HCT116 (cell line): ENCODE measurements at regions not wholly inside any gene's neighbourhood (a gene's known extent, or its start where the extent isn't known, plus 50 kb on each side); places are given as distances from the start of the nearest gene placed in this dataset.

Experiments used
- ATAC-seq: fragments of 200-7000 bp; cut with Tn5 transposase; 2 replicates; pipeline ENCODE4 v1.9.1; 2020; ENCODE audit warnings: mild to moderate bottlenecking, moderate library complexity
- BruUV-seq: library from RNA; stranded (reverse); fragments of 400-500 nt; replicated peaks from 2 replicates; lab custom pipeline; 2021; lab: Mats Ljungman, UMichigan
- CTCF ChIA-PET: fragments of 300-600 bp; sonication (Branson Sonifier 250); formaldehyde crosslinking; loops from one replicate; lab custom pipeline; 2021; ENCODE audit warnings: antibody characterized with exemption; lab: Charles Lee
- POLR2A ChIA-PET: fragments of 300-600, 350-600 bp; sonication (Branson Sonifier 250); formaldehyde crosslinking; loops from one replicate; lab custom pipeline; 2021; ENCODE audit warnings: antibody characterized with exemption; lab: Charles Lee
- RAD21 ChIA-PET, 2 experiments: fragments of 300-600 bp; sonication (Branson Sonifier 250); formaldehyde crosslinking; loops; one replicate each; lab custom pipeline; 2023; ENCODE audit warnings: low total read pairs in 2 of 2; ENCODE audit not compliant: uncharacterized antibody in 2 of 2, unreplicated experiment in 2 of 2, low non-redundant PET in 1 of 2; lab: Charles Lee
- DNase-seq: peaks from one replicate; pipeline ENCODE4 v3.0.0-alpha.2; 2010; ENCODE audit warnings: low read depth, low spot score
- H2AFZ ChIP-seq: fragments of 200-600 bp; shearing (Covaris generic), sonication (generic); 2 replicates; pipeline ENCODE4 v1.6.1; 2017; ENCODE audit warnings: low read depth, mixed run types, mixed read lengths, antibody characterized with exemption, low read length; ENCODE audit not compliant: poor library complexity, severe bottlenecking
- H3K27ac ChIP-seq: 2 replicates; pipeline ENCODE4 v1.5.1; 2012; ENCODE audit warnings: low read depth, low read length
- H3K27me3 ChIP-seq: fragments of 200-600 bp; sonication (generic); 2 replicates; pipeline ENCODE4 v1.6.1; 2016; ENCODE audit warnings: mixed run types, low read length, mixed read lengths; ENCODE audit not compliant: insufficient read depth
- H3K36me3 ChIP-seq, 2 experiments: fragments of 200-500 bp in 1 of 2; fragments of 200-600 bp in 1 of 2; sonication (Bioruptor generic) in 1 of 2; sonication (generic) in 1 of 2; 2 replicates each; pipeline versions ENCODE4 v1.5.1 to v1.6.1; 2014 to 2016; ENCODE audit warnings: low read length in 2 of 2, inconsistent platforms in 1 of 2, mixed read lengths in 1 of 2, mixed run types in 1 of 2; ENCODE audit not compliant: insufficient read depth in 2 of 2, control insufficient read depth in 1 of 2
- H3K4me1 ChIP-seq, 2 experiments: fragments of 200-600 bp in 1 of 2; sonication (generic) in 1 of 2; 2 replicates each; pipeline versions ENCODE4 v1.5.1 to v1.6.1; 2012 to 2017; ENCODE audit warnings: low read length in 2 of 2, inconsistent platforms in 1 of 2, mild to moderate bottlenecking in 1 of 2, mixed read lengths in 1 of 2, mixed run types in 1 of 2, moderate library complexity in 1 of 2; ENCODE audit not compliant: insufficient read depth in 2 of 2, control insufficient read depth in 1 of 2
- H3K4me2 ChIP-seq: fragments of 200-600 bp; sonication (generic); 2 replicates; pipeline ENCODE4 v1.6.1; 2017; ENCODE audit warnings: mixed run types, low read length, mixed read lengths
- H3K4me3 ChIP-seq, 2 experiments: fragments of 200-600 bp in 1 of 2; sonication (generic) in 1 of 2; replicated peaks in 1 of 2; 2 replicates each; pipeline ENCODE4 v1.5.1; 2011 to 2016; ENCODE audit warnings: low read length in 2 of 2, control low read depth in 1 of 2, low read depth in 1 of 2, mild to moderate bottlenecking in 1 of 2, mixed read lengths in 1 of 2, mixed run types in 1 of 2
- H3K79me2 ChIP-seq: fragments of 200-600 bp; sonication (generic); 2 replicates; pipeline ENCODE4 v1.6.1; 2017; ENCODE audit warnings: mild to moderate bottlenecking, mixed run types, low read length, moderate library complexity, mixed read lengths; ENCODE audit not compliant: insufficient read depth
- H3K9ac ChIP-seq: fragments of 200-600 bp; sonication (generic); 2 replicates; pipeline ENCODE4 v1.6.1; 2016; ENCODE audit warnings: low read length, mixed read lengths
- H3K9me2 ChIP-seq: fragments of 200-600 bp; sonication (generic), shearing (Covaris generic); 2 replicates; pipeline ENCODE4 v1.6.1; 2017; ENCODE audit warnings: mixed run types, mild to moderate bottlenecking, moderate library complexity; ENCODE audit not compliant: insufficient read depth
- H3K9me3 ChIP-seq, 2 experiments: fragments of 200-500 bp in 1 of 2; fragments of 200-600 bp in 1 of 2; sonication (Bioruptor generic) in 1 of 2; sonication (generic) in 1 of 2; 2 replicates each; pipeline ENCODE4 v1.6.1; 2014 to 2017; ENCODE audit warnings: low read length in 2 of 2, mixed read lengths in 2 of 2, inconsistent platforms in 1 of 2, low read depth in 1 of 2, mild to moderate bottlenecking in 1 of 2, mixed run types in 1 of 2, moderate library complexity in 1 of 2; ENCODE audit not compliant: control insufficient read depth in 1 of 2, insufficient read depth in 1 of 2
- H4K20me1 ChIP-seq: fragments of 200-600 bp; sonication (generic), shearing (Covaris generic); 2 replicates; pipeline ENCODE4 v1.6.1; 2017; ENCODE audit warnings: mixed run types, mild to moderate bottlenecking, moderate library complexity; ENCODE audit not compliant: insufficient read depth
- ATF3 ChIP-seq: IDR thresholded peaks from 2 replicates; pipeline ENCODE4 v1.6.1; 2012
- CBX3 ChIP-seq: IDR thresholded peaks from 2 replicates; pipeline ENCODE4 v1.6.1; 2012; ENCODE audit warnings: low read depth
- CTCF ChIP-seq, 3 experiments: fragments of 200-600 bp in 1 of 3; sonication (generic) in 1 of 3; IDR thresholded peaks in 2 of 3; conservative IDR thresholded peaks in 1 of 3; 2 replicates each; pipeline ENCODE4 v1.5.1; 2012 to 2017; ENCODE audit warnings: low read depth in 2 of 3, low read length in 2 of 3, antibody characterized with exemption in 1 of 3, borderline replicate concordance in 1 of 3, control low read depth in 1 of 3, mild to moderate bottlenecking in 1 of 3, mixed read lengths in 1 of 3, mixed run types in 1 of 3, moderate library complexity in 1 of 3; ENCODE audit not compliant: insufficient read depth in 1 of 3
- EGR1 ChIP-seq: IDR thresholded peaks from 2 replicates; pipeline ENCODE4 v1.6.1; 2012; ENCODE audit warnings: low read depth
- ELF1 ChIP-seq: IDR thresholded peaks from 2 replicates; pipeline ENCODE4 v1.6.1; 2012; ENCODE audit warnings: low read depth, borderline replicate concordance
- EZH2 ChIP-seq: fragments of 200-600 bp; sonication (generic); IDR thresholded peaks from 2 replicates; pipeline ENCODE4 v1.6.1; 2017; ENCODE audit warnings: antibody characterized with exemption, mixed run types
- EZH2phosphoT487 ChIP-seq: fragments of 200-600 bp; IDR thresholded peaks from 2 replicates; pipeline ENCODE4 v1.6.1; 2018; ENCODE audit warnings: antibody characterized with exemption, borderline replicate concordance
- FOSL1 ChIP-seq: IDR thresholded peaks from 2 replicates; pipeline ENCODE4 v1.6.1; 2012; ENCODE audit warnings: low read depth
- POLR2A ChIP-seq: IDR thresholded peaks from 2 replicates; pipeline ENCODE4 v1.7.0; 2011; ENCODE audit warnings: borderline replicate concordance; ENCODE audit not compliant: insufficient read depth, insufficient read length; ENCODE audit errors: extremely low read depth
- POLR2AphosphoS5 ChIP-seq: IDR thresholded peaks from 2 replicates; pipeline ENCODE4 v1.6.1; 2011; ENCODE audit warnings: mild to moderate bottlenecking, low read depth, low read length, moderate library complexity
- RAD21 ChIP-seq: IDR thresholded peaks from 2 replicates; pipeline ENCODE4 v1.6.1; 2012; ENCODE audit warnings: low read depth, mild to moderate bottlenecking
- REST ChIP-seq: IDR thresholded peaks from 2 replicates; pipeline ENCODE4 v1.6.1; 2012; ENCODE audit warnings: low read depth
- SP1 ChIP-seq: IDR thresholded peaks from 2 replicates; pipeline ENCODE4 v1.6.1; 2012; ENCODE audit warnings: low read depth
- SRF ChIP-seq: IDR thresholded peaks from 2 replicates; pipeline ENCODE4 v1.6.1; 2012; ENCODE audit warnings: low read depth
- TCF7L2 ChIP-seq: IDR thresholded peaks from 2 replicates; pipeline ENCODE4 v1.7.0; 2011; ENCODE audit warnings: borderline replicate concordance, inconsistent platforms; ENCODE audit not compliant: insufficient read depth, insufficient read length; ENCODE audit errors: extremely low read depth
- ZFX ChIP-seq: fragments of 450-650 bp; IDR thresholded peaks from 2 replicates; pipeline ENCODE4 v1.6.1; 2017
- ZNF274 ChIP-seq: fragments of 200-500 bp; sonication (Bioruptor generic); IDR thresholded peaks from 2 replicates; pipeline ENCODE4 v1.6.1; 2014; ENCODE audit warnings: mild to moderate bottlenecking, low read depth, low read length, inconsistent platforms
- intact Hi-C: fragments of 100-400 bp; cut with micrococcal nuclease; formaldehyde crosslinking; loops from 2 replicates; pipeline ENCODE4 v1.10.0; 2022

- intact Hi-C loops = no loop called here
- TF ChIP-seq SRF (no peak), CBX3 (no peak), POLR2A (no peak), ELF1 (no peak), ZFX (no peak), EZH2 (no peak), SP1 (no peak), TCF7L2 (no peak)
- Histone ChIP-seq H3K9ac (no peak overlapping the region), H3K9me2 (no peaks in the 10 kb centered on the region), H3K79me2 (no peaks in the 10 kb centered on the region), H4K20me1 (no peaks in the 10 kb centered on the region), H3K4me1 (no peaks in the 10 kb centered on the region), H3K36me3 (no peaks in the 10 kb centered on the region), H3K27ac (no peak overlapping the region), H3K27me3 (peaks cover 76% of the 10 kb centered on the region), H3K4me3 (no peak overlapping the region), H3K9me3 (no peaks in the 10 kb centered on the region), H2AFZ (no peak overlapping the region), H3K4me2 (no peak overlapping the region)
- ChIA-PET RAD21 (no interaction called here), CTCF (no interaction called here), POLR2A (no interaction called here)
- no peak for DNase-seq
- ATAC-seq = no peak
- BruUV-seq = no TSS peak
Measured at GRCh38 chr2:75415731-75416130, 145.0 kb downstream of the EVA1A start.

GRCh38 chr2:75415111-75415626 lies 145.6 kb downstream of the EVA1A start:
- intact Hi-C loops = no loop called here
- CTCF ChIA-PET = no interaction called here
- no peaks in the 10 kb centered on the region for H3K4me1 ChIP-seq
- peaks cover 71% of the 10 kb centered on the region for H3K27me3 ChIP-seq
- BruUV-seq = no TSS peak
- ATAC-seq (no peak), DNase-seq (no peak)
- no peaks in the 10 kb centered on the region for H3K9me2 ChIP-seq
- no peak overlapping the region for H3K4me3 ChIP-seq
- POLR2A ChIA-PET = no interaction called here
- no peak overlapping the region for H2AFZ ChIP-seq
- H3K9ac ChIP-seq = no peak overlapping the region
- RAD21 ChIA-PET = no interaction called here
- H3K9me3 ChIP-seq = no peaks in the 10 kb centered on the region
- no peak overlapping the region for H3K4me2 ChIP-seq
- H3K27ac ChIP-seq = no peak overlapping the region
- H3K79me2 ChIP-seq = no peaks in the 10 kb centered on the region
- no peaks in the 10 kb centered on the region for H4K20me1 ChIP-seq
- H3K36me3 ChIP-seq = no peaks in the 10 kb centered on the region
- TF ChIP-seq ZNF274 = no peak
- TF ChIP-seq EZH2phosphoT487 = no peak
- no peak for TF ChIP-seq FOSL1
- no peak for TF ChIP-seq REST
- TF ChIP-seq CTCF (IDR thresholded peaks at IDR 0.05 in 2 of 3, conservative IDR thresholded peaks at IDR 0.05 in 1 of 3; ENCODE audit: borderline replicate concordance in 1 of 3, insufficient read depth in 1 of 3, low read depth in 2 of 3, low read length in 2 of 3) = no peak
- no peak for TF ChIP-seq ELF1
- TF ChIP-seq POLR2AphosphoS5 = no peak
- TF ChIP-seq CBX3 = no peak
- no peak for TF ChIP-seq POLR2A
- TF ChIP-seq ATF3 = no peak
- TF ChIP-seq SRF = no peak
- no peak for TF ChIP-seq RAD21
- no peak for TF ChIP-seq EGR1
- no peak for TF ChIP-seq EZH2
- no peak for TF ChIP-seq SP1
